ENCODE measurements at regions not wholly inside any gene's neighbourhood (a gene's known extent, or its start where the extent isn't known, plus 50 kb on each side); places are given as distances from the start of the nearest gene placed in this dataset.

- Mint-ChIP-seq H3K27ac (ENCODE audit: low read depth) (no peak overlapping the region), H3K27me3 (no peaks in the 10 kb centered on the region), H3K4me1 (no peaks in the 10 kb centered on the region), H3K36me3 (ENCODE audit: insufficient read depth) (no peaks in the 10 kb centered on the region), H3K9me3 (no peaks in the 10 kb centered on the region), H3K4me3 (no peak overlapping the region)
- ATAC-seq (replicated peaks; ENCODE audit: extremely low read depth, poor library complexity, severe bottlenecking): no peak
- DNase-seq (ENCODE audit: low spot score in 2 of 2): no peak
Observed at GRCh38 chr4:100786481-100786880, 268.7 kb upstream of the EMCN start.

GRCh38 chr4:100782356-100782755, 264.5 kb upstream of the EMCN start:
- Mint-ChIP-seq H3K9me3 (no peaks in the 10 kb centered on the region), H3K36me3 (ENCODE audit: insufficient read depth) (no peaks in the 10 kb centered on the region), H3K4me3 (no peak overlapping the region), H3K27ac (ENCODE audit: low read depth) (no peak overlapping the region), H3K27me3 (no peaks in the 10 kb centered on the region), H3K4me1 (no peaks in the 10 kb centered on the region)
- DNase-seq (ENCODE audit: low spot score in 2 of 2): no peak
- no peak for ATAC-seq (replicated peaks; ENCODE audit: extremely low read depth, poor library complexity, severe bottlenecking)

GRCh38 chr4:100781435-100781834, 263.6 kb upstream of the EMCN start:
- H3K27me3 Mint-ChIP-seq: no peaks in the 10 kb centered on the region
- ATAC-seq (replicated peaks; ENCODE audit: extremely low read depth, poor library complexity, severe bottlenecking): no peak
- no peaks in the 10 kb centered on the region for H3K4me1 Mint-ChIP-seq
- no peaks in the 10 kb centered on the region for H3K36me3 Mint-ChIP-seq (ENCODE audit: insufficient read depth)
- DNase-seq (ENCODE audit: low spot score in 2 of 2): no peak
- H3K27ac Mint-ChIP-seq (ENCODE audit: low read depth): no peak overlapping the region
- H3K9me3 Mint-ChIP-seq: no peaks in the 10 kb centered on the region
- H3K4me3 Mint-ChIP-seq: no peak overlapping the region

- H3K9me3 Mint-ChIP-seq: peaks cover 6% of the 10 kb centered on the region
- DNase-seq (ENCODE audit: low spot score in 2 of 2): no peak
- H3K4me1 Mint-ChIP-seq: no peaks in the 10 kb centered on the region
- H3K4me3 Mint-ChIP-seq: no peak overlapping the region
- no peak for ATAC-seq (replicated peaks; ENCODE audit: extremely low read depth, poor library complexity, severe bottlenecking)
- H3K27ac Mint-ChIP-seq (ENCODE audit: low read depth): no peak overlapping the region
- no peaks in the 10 kb centered on the region for H3K36me3 Mint-ChIP-seq (ENCODE audit: insufficient read depth)
- H3K27me3 Mint-ChIP-seq: peaks cover 5% of the 10 kb centered on the region
Observed at GRCh38 chr4:100780126-100780525, 262.3 kb upstream of the EMCN start.

GRCh38 chr4:100778431-100778830, 260.6 kb upstream of the EMCN start:
- Mint-ChIP-seq H3K36me3 (ENCODE audit: insufficient read depth) (peaks cover 1% of the 10 kb centered on the region), H3K27ac (ENCODE audit: low read depth) (no peak overlapping the region), H3K4me1 (no peaks in the 10 kb centered on the region), H3K9me3 (peaks cover 6% of the 10 kb centered on the region), H3K27me3 (peaks cover 5% of the 10 kb centered on the region), H3K4me3 (no peak overlapping the region)
- no peak for DNase-seq (ENCODE audit: low spot score in 2 of 2)
- no peak for ATAC-seq (replicated peaks; ENCODE audit: extremely low read depth, poor library complexity, severe bottlenecking)

GRCh38 chr4:100762738-100763137, 244.9 kb upstream of the EMCN start:
- ATAC-seq (replicated peaks; ENCODE audit: extremely low read depth, poor library complexity, severe bottlenecking): no peak
- no peak overlapping the region for H3K4me3 Mint-ChIP-seq
- no peaks in the 10 kb centered on the region for H3K4me1 Mint-ChIP-seq
- peaks cover 26% of the 10 kb centered on the region for H3K27me3 Mint-ChIP-seq
- no peak for DNase-seq (ENCODE audit: low spot score in 2 of 2)
- H3K27ac Mint-ChIP-seq (ENCODE audit: low read depth): no peak overlapping the region
- peaks cover 4% of the 10 kb centered on the region for H3K9me3 Mint-ChIP-seq
- no peaks in the 10 kb centered on the region for H3K36me3 Mint-ChIP-seq (ENCODE audit: insufficient read depth)

DNA sequence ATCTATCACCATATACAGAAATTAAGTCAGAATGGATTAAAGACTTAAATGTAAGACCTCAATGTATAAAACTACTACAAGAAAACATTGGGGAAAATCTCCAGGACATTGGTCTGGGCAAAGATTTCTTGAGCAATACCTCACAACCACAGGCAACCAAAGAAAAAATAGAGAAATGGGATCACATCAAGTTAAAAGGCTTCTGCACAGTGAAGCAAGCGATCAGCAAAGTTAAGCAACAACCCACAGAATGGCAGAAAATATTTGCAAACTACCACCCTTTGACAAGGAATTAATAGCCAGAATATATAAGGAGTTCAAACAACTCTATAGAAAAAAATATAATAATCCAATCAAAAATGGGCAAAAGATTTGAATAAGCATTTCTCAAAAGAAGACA, 236.9 kb upstream of the EMCN start:
- no peaks in the 10 kb centered on the region for H3K27me3 Mint-ChIP-seq
- ATAC-seq (replicated peaks; ENCODE audit: extremely low read depth, poor library complexity, severe bottlenecking): no peak
- H3K4me3 Mint-ChIP-seq: no peak overlapping the region
- no peaks in the 10 kb centered on the region for H3K36me3 Mint-ChIP-seq (ENCODE audit: insufficient read depth)
- H3K4me1 Mint-ChIP-seq: no peaks in the 10 kb centered on the region
- no peaks in the 10 kb centered on the region for H3K9me3 Mint-ChIP-seq
- DNase-seq (ENCODE audit: low spot score in 2 of 2): no peak
- H3K27ac Mint-ChIP-seq (ENCODE audit: low read depth): no peak overlapping the region

DNA sequence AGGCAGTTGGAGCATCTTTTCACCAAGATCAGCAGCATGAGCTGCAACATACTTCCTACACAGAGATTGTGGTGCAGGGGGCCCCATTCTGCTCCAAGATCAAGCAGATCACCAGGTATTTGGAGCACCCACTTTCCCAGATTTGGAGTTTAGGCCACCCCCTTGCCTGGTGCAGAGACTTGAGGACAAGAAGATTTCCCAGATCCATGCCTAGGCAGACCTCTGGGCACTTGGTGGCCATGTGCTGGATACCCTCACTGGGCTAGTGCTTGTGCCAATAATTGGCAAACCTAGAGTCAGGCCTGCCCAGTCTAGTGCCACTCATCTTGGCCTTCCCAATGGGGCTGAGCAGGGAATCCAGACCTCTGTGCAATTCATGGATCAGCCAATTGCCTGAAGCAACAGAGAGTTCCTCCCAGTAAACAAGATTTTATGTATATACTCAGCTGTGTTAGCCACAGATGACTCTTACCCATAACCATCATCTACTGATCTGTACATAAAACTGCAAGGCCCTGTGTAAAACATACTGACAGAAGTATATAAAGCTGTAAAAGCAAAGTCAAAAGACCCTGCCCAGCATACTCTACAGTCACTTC, 228.4 kb upstream of the EMCN start:
- DNase-seq (ENCODE audit: low spot score in 2 of 2) (no peak), ATAC-seq (replicated peaks; ENCODE audit: extremely low read depth, poor library complexity, severe bottlenecking) (no peak)
- no peaks in the 10 kb centered on the region for H3K4me1 Mint-ChIP-seq
- no peak overlapping the region for H3K27ac Mint-ChIP-seq (ENCODE audit: low read depth)
- H3K36me3 Mint-ChIP-seq (ENCODE audit: insufficient read depth): no peaks in the 10 kb centered on the region
- peaks cover 9% of the 10 kb centered on the region for H3K27me3 Mint-ChIP-seq
- H3K4me3 Mint-ChIP-seq: no peak overlapping the region
- H3K9me3 Mint-ChIP-seq: no peaks in the 10 kb centered on the region

DNA sequence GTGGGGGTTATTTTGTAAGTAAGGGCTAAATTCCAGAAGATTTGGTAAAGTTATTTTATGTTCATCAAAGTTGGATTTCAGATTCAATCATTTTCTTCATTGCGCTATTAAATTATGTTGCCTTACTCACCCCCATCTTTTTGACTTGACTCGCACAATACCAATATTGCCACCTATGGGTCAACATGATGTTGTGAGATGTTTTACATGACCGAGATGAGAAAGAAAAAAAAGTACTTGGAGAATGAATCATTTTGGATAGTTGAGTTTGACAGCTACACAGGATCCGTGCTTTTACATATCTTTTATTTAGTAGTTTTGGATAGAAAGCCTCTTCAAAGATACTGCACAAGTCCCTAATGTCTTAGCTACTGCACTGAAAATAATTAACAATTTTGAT, 224.2 kb upstream of the EMCN start:
- ATAC-seq (replicated peaks; ENCODE audit: extremely low read depth, poor library complexity, severe bottlenecking): no peak
- DNase-seq (ENCODE audit: low spot score in 2 of 2): no peak
- Mint-ChIP-seq H3K36me3 (ENCODE audit: insufficient read depth) (no peaks in the 10 kb centered on the region), H3K4me3 (no peak overlapping the region), H3K27me3 (peaks cover 8% of the 10 kb centered on the region), H3K27ac (ENCODE audit: low read depth) (no peak overlapping the region), H3K9me3 (no peaks in the 10 kb centered on the region), H3K4me1 (no peaks in the 10 kb centered on the region)

GRCh38 chr4:100739426-100739825, 221.6 kb upstream of the EMCN start:
- Mint-ChIP-seq H3K27me3 (no peaks in the 10 kb centered on the region), H3K4me3 (no peak overlapping the region), H3K36me3 (ENCODE audit: insufficient read depth) (no peaks in the 10 kb centered on the region), H3K4me1 (no peaks in the 10 kb centered on the region), H3K27ac (ENCODE audit: low read depth) (no peak overlapping the region), H3K9me3 (no peaks in the 10 kb centered on the region)
- ATAC-seq (replicated peaks; ENCODE audit: extremely low read depth, poor library complexity, severe bottlenecking): no peak
- no peak for DNase-seq (ENCODE audit: low spot score in 2 of 2)

- DNase-seq (ENCODE audit: low spot score in 2 of 2) (no peak), ATAC-seq (replicated peaks; ENCODE audit: extremely low read depth, poor library complexity, severe bottlenecking) (no peak)
- Mint-ChIP-seq H3K27me3 (no peaks in the 10 kb centered on the region), H3K36me3 (ENCODE audit: insufficient read depth) (no peaks in the 10 kb centered on the region), H3K27ac (ENCODE audit: low read depth) (no peak overlapping the region), H3K4me1 (no peaks in the 10 kb centered on the region), H3K4me3 (no peak overlapping the region), H3K9me3 (peaks cover 6% of the 10 kb centered on the region)
Observed at GRCh38 chr4:100738196-100739165, 220.7 kb upstream of the EMCN start.

DNA sequence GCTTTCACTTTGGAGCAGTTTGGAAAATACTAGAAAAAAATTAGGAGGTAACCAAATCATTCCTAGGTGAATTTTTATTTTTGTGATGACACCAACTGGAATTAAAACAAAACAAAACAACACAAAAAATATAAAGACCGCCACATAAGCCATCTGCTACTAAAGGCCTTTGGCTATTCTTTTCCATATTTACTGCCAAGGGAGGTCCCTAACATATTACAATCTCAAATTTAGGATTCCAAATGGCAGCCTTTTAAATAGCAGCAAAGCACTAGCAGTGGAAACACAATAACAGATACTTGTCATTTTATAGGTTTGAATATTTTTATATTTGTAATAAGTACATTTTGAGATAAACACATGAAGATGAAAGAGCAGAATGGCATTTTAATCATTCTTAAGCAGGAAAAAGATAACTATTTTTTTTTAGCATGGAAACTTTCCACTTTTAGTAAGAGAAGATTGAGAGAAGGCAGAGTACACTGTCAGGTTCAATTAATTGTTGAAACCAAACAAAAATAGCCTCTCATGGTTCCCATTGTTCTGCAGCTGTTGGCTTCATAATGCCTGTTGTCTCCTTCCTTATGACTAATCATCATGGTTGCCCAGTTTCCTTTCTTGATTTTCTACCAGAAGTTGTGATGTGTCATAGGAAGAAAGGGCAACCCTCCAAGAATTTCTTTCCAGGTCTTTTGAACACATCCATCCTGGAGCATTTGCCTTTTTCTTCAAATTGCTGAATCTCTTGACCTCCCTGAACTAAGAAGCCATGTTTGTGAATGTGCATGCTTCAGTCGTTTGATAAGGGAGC, 219.0 kb upstream of the EMCN start:
- DNase-seq (ENCODE audit: low spot score in 2 of 2) (no peak), ATAC-seq (replicated peaks; ENCODE audit: extremely low read depth, poor library complexity, severe bottlenecking) (no peak)
- Mint-ChIP-seq H3K27ac (ENCODE audit: low read depth) (no peak overlapping the region), H3K36me3 (ENCODE audit: insufficient read depth) (no peaks in the 10 kb centered on the region), H3K4me3 (no peak overlapping the region), H3K4me1 (no peaks in the 10 kb centered on the region), H3K9me3 (peaks cover 6% of the 10 kb centered on the region), H3K27me3 (no peaks in the 10 kb centered on the region)
